ENCODE measurements at regions not wholly inside any gene's neighbourhood (a gene's known extent, or its start where the extent isn't known, plus 50 kb on each side); places are given as distances from the start of the nearest gene placed in this dataset.

DNA sequence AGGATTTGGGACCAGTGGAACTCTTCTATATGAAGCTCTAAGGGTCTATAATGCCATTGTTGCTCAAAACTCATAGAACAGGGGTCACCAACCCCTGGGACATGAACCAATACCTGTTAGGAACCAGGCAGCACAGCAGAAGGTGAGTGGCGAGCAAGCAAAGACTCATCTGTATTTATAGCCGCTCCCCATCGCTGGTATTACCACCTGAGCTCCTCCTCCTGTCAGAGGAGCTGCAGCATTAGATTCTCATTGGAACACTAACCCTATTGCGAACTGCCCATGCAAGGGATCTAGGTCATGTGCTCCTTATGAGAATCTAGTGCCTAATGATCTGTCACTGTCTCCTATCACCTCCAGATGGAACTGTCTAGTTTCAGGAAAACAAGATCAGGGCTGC is 237.5 kb downstream of the C6orf118 start:
- Histone ChIP-seq H3K9ac (ENCODE audit: extremely low read depth, insufficient read length, low read length) (no peak overlapping the region), H3K23ac (ENCODE audit: insufficient read length, low read depth, low read length) (no peak overlapping the region), H3K4me2 (ENCODE audit: insufficient read depth, insufficient read length, low read length) (no peak overlapping the region), H3K14ac (ENCODE audit: insufficient read depth, low read length) (no peak overlapping the region), H3K79me2 (ENCODE audit: insufficient read depth, low read length) (no peaks in the 10 kb centered on the region), H2BK5ac (ENCODE audit: insufficient read length, low read length) (no peak overlapping the region), H3K56ac (ENCODE audit: insufficient read length, low read depth, low read length) (no peak overlapping the region), H3K79me1 (ENCODE audit: insufficient read depth, low read depth, low read length, poor library complexity, severe bottlenecking) (no peaks in the 10 kb centered on the region), H3K9me3 (ENCODE audit: control insufficient read depth, low read depth, low read length) (no peaks in the 10 kb centered on the region), H4K20me1 (ENCODE audit: control insufficient read depth, insufficient read depth, insufficient read length) (no peaks in the 10 kb centered on the region), H4K5ac (ENCODE audit: insufficient read length, low read depth, low read length) (no peak overlapping the region), H3K4me1 (ENCODE audit: insufficient read depth, low read length) (no peaks in the 10 kb centered on the region), H3K18ac (ENCODE audit: insufficient read length, low read depth, low read length) (no peak overlapping the region), H3K4ac (ENCODE audit: low read depth, low read length) (no peak overlapping the region), H2BK15ac (ENCODE audit: low read depth, low read length) (no peak overlapping the region), H4K91ac (ENCODE audit: insufficient read length, low read depth, low read length) (no peak overlapping the region), H3K23me2 (ENCODE audit: insufficient read length, low read depth, low read length, poor library complexity, severe bottlenecking) (no peaks in the 10 kb centered on the region), H2BK20ac (ENCODE audit: low read depth, low read length, poor library complexity, severe bottlenecking) (no peak overlapping the region), H2BK120ac (ENCODE audit: low read depth, low read length, poor library complexity, severe bottlenecking) (no peak overlapping the region), H3K27me3 (ENCODE audit: insufficient read depth, low read length) (no peaks in the 10 kb centered on the region), H3K27ac (ENCODE audit: insufficient read length, low read depth, low read length) (no peak overlapping the region), H2BK12ac (ENCODE audit: insufficient read length, low read depth, low read length) (no peak overlapping the region), H3T11ph (ENCODE audit: low read length) (no peak overlapping the region), H4K8ac (replicated peaks; ENCODE audit: insufficient read length, low read depth, low read length) (no peak overlapping the region), H2AK5ac (ENCODE audit: insufficient read length, low read length) (no peak overlapping the region), H2AFZ (ENCODE audit: low read length) (no peak overlapping the region)
- Mint-ChIP-seq H3K27ac (no peak overlapping the region), H3K27me3 (ENCODE audit: low read depth) (no peaks in the 10 kb centered on the region; the same call in 1 of the 2 replicates), H3K36me3 (ENCODE audit: insufficient read depth in 1 of 3, low read depth in 3 of 3) (no peaks in the 10 kb centered on the region; a peak in 1 of 7 replicates), H3K9me3 (peaks cover 2 to 5% of the 10 kb centered on the region in 2 experiments; a peak in 2 of 5 replicates), H3K4me1 (no peaks in the 10 kb centered on the region), H3K4me3 (no peak overlapping the region)
- WGBS (ENCODE audit: extremely low coverage, insufficient read length, low lambda C conversion rate) = no CpG with 5 or more reads among the region's 4 CpGs
- no peak for DNase-seq
- TF ChIP-seq, protein P1, sequence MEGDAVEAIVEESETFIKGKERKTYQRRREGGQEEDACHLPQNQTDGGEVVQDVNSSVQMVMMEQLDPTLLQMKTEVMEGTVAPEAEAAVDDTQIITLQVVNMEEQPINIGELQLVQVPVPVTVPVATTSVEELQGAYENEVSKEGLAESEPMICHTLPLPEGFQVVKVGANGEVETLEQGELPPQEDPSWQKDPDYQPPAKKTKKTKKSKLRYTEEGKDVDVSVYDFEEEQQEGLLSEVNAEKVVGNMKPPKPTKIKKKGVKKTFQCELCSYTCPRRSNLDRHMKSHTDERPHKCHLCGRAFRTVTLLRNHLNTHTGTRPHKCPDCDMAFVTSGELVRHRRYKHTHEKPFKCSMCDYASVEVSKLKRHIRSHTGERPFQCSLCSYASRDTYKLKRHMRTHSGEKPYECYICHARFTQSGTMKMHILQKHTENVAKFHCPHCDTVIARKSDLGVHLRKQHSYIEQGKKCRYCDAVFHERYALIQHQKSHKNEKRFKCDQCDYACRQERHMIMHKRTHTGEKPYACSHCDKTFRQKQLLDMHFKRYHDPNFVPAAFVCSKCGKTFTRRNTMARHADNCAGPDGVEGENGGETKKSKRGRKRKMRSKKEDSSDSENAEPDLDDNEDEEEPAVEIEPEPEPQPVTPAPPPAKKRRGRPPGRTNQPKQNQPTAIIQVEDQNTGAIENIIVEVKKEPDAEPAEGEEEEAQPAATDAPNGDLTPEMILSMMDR (conservative IDR thresholded peaks at IDR 0.05) = no peak

Measured in H9 (cell line).